Karpas-422 (cell line): ENCODE measurements at regions not wholly inside any gene's neighbourhood (a gene's known extent, or its start where the extent isn't known, plus 50 kb on each side); places are given as distances from the start of the nearest gene placed in this dataset.

Source experiments
- DNase-seq: peaks from one replicate; pipeline ENCODE4 v3.0.0-alpha.2; 2015
- H2AFZ ChIP-seq: fragments of 200-600 bp; sonication (generic); 2 replicates; pipeline ENCODE4 v1.6.1; 2014; ENCODE audit warnings: antibody characterized with exemption, low read length, mixed read lengths
- H3K27ac ChIP-seq: fragments of 200-600 bp; sonication (generic); 2 replicates; pipeline ENCODE4 v1.5.1; 2014; ENCODE audit warnings: mild to moderate bottlenecking, low read length, moderate library complexity
- H3K27me3 ChIP-seq: fragments of 200-600 bp; sonication (generic); 2 replicates; pipeline ENCODE4 v1.6.1; 2014; ENCODE audit warnings: low read length, mixed read lengths
- H3K36me3 ChIP-seq: fragments of 200-600 bp; sonication (generic); 2 replicates; pipeline ENCODE4 v1.6.1; 2014; ENCODE audit warnings: low read length, mixed read lengths; ENCODE audit not compliant: insufficient read depth
- H3K4me1 ChIP-seq: fragments of 200-600 bp; sonication (generic); 2 replicates; pipeline ENCODE4 v1.6.1; 2014; ENCODE audit warnings: mild to moderate bottlenecking, low read length, mixed read lengths
- H3K4me2 ChIP-seq: fragments of 200-600 bp; sonication (generic); 2 replicates; pipeline ENCODE4 v1.6.1; 2014; ENCODE audit warnings: low read length, low read depth, mild to moderate bottlenecking; ENCODE audit not compliant: poor library complexity, severe bottlenecking
- H3K4me3 ChIP-seq: fragments of 200-600 bp; sonication (generic); 2 replicates; pipeline ENCODE4 v1.5.1; 2014; ENCODE audit warnings: mild to moderate bottlenecking, antibody characterized with exemption, low read length, mixed read lengths
- H3K79me2 ChIP-seq: fragments of 200-600 bp; sonication (generic); 2 replicates; pipeline ENCODE4 v1.6.1; 2014; ENCODE audit warnings: mild to moderate bottlenecking, low read length, mixed read lengths
- H3K9ac ChIP-seq: fragments of 200-600 bp; sonication (generic); 2 replicates; pipeline ENCODE4 v1.6.0; 2014; ENCODE audit warnings: low read length
- H3K9me2 ChIP-seq: fragments of 200-600 bp; sonication (generic), shearing (Covaris generic); replicated peaks from 2 replicates; pipeline ENCODE4 v1.6.0; 2014; ENCODE audit warnings: mild to moderate bottlenecking, low read length, moderate library complexity; ENCODE audit not compliant: insufficient read depth
- H3K9me3 ChIP-seq: fragments of 300-700, 200-600 bp; sonication (generic); 2 replicates; pipeline ENCODE4 v1.6.1; 2014; ENCODE audit warnings: low read length, mixed read lengths
- H4K20me1 ChIP-seq: fragments of 200-600 bp; sonication (generic); 2 replicates; pipeline ENCODE4 v1.6.1; 2014; ENCODE audit warnings: mild to moderate bottlenecking, antibody characterized with exemption, low read length, low read depth; ENCODE audit not compliant: insufficient read depth

GRCh38 chr5:102596951-102597350 lies 98.2 kb upstream of the SLCO6A1 start:
- H3K4me1 ChIP-seq: peaks cover 3% of the 10 kb centered on the region; the same call in 1 of the 2 replicates
- H3K4me2 ChIP-seq: no peak overlapping the region
- no peaks in the 10 kb centered on the region for H3K36me3 ChIP-seq
- H3K79me2 ChIP-seq: no peaks in the 10 kb centered on the region
- no peak overlapping the region for H3K9ac ChIP-seq
- DNase-seq: no peak
- no peaks in the 10 kb centered on the region for H4K20me1 ChIP-seq
- no peak overlapping the region for H2AFZ ChIP-seq
- H3K27me3 ChIP-seq: no peaks in the 10 kb centered on the region
- H3K9me2 ChIP-seq: no peaks in the 10 kb centered on the region
- no peak overlapping the region for H3K27ac ChIP-seq
- H3K4me3 ChIP-seq: no peak overlapping the region
- no peaks in the 10 kb centered on the region for H3K9me3 ChIP-seq

- H3K4me2 ChIP-seq: no peak overlapping the region
- no peak for DNase-seq
Measured at GRCh38 chr5:102599289-102599688, 100.5 kb upstream of the SLCO6A1 start.

GRCh38 chr5:102600964-102601363 lies 102.2 kb upstream of the SLCO6A1 start:
- no peak for DNase-seq
- no peak overlapping the region for H2AFZ ChIP-seq
- no peak overlapping the region for H3K27ac ChIP-seq
- H3K9me3 ChIP-seq: no peaks in the 10 kb centered on the region
- no peaks in the 10 kb centered on the region for H3K9me2 ChIP-seq
- no peaks in the 10 kb centered on the region for H4K20me1 ChIP-seq
- no peaks in the 10 kb centered on the region for H3K27me3 ChIP-seq
- no peaks in the 10 kb centered on the region for H3K36me3 ChIP-seq
- no peak overlapping the region for H3K4me3 ChIP-seq
- H3K4me2 ChIP-seq: no peak overlapping the region
- no peaks in the 10 kb centered on the region for H3K79me2 ChIP-seq
- peaks cover 3% of the 10 kb centered on the region; the same call in 1 of the 2 replicates for H3K4me1 ChIP-seq
- H3K9ac ChIP-seq: no peak overlapping the region

More at GRCh38 chr5:102599289-102599688, 100.5 kb upstream of the SLCO6A1 start:
- H3K79me2 ChIP-seq: no peaks in the 10 kb centered on the region
- H3K27me3 ChIP-seq: no peaks in the 10 kb centered on the region
- no peak overlapping the region for H3K4me3 ChIP-seq
- H3K4me1 ChIP-seq: peaks cover 3% of the 10 kb centered on the region; the same call in 1 of the 2 replicates
- H3K9ac ChIP-seq: no peak overlapping the region
- no peak overlapping the region for H3K27ac ChIP-seq
- H2AFZ ChIP-seq: no peak overlapping the region
- H3K36me3 ChIP-seq: no peaks in the 10 kb centered on the region
- H3K9me2 ChIP-seq: no peaks in the 10 kb centered on the region
- no peaks in the 10 kb centered on the region for H4K20me1 ChIP-seq
- H3K9me3 ChIP-seq: no peaks in the 10 kb centered on the region

GRCh38 chr5:102603670-102604069 lies 104.9 kb upstream of the SLCO6A1 start:
- no peaks in the 10 kb centered on the region for H3K36me3 ChIP-seq
- no peaks in the 10 kb centered on the region for H4K20me1 ChIP-seq
- no peaks in the 10 kb centered on the region for H3K79me2 ChIP-seq
- DNase-seq: no peak
- H3K9ac ChIP-seq: no peak overlapping the region
- H3K27me3 ChIP-seq: no peaks in the 10 kb centered on the region
- H3K27ac ChIP-seq: no peak overlapping the region
- no peak overlapping the region for H3K4me3 ChIP-seq
- H3K9me2 ChIP-seq: no peaks in the 10 kb centered on the region
- H3K4me2 ChIP-seq: no peak overlapping the region
- no peak overlapping the region for H2AFZ ChIP-seq
- H3K4me1 ChIP-seq: peaks cover 3% of the 10 kb centered on the region; the same call in 1 of the 2 replicates
- no peaks in the 10 kb centered on the region for H3K9me3 ChIP-seq

- no peak overlapping the region for H3K4me2 ChIP-seq
- no peaks in the 10 kb centered on the region for H3K9me2 ChIP-seq
- H3K4me3 ChIP-seq: no peak overlapping the region
- H3K27me3 ChIP-seq: no peaks in the 10 kb centered on the region
- no peaks in the 10 kb centered on the region for H3K4me1 ChIP-seq
- no peak overlapping the region for H2AFZ ChIP-seq
- no peaks in the 10 kb centered on the region for H3K9me3 ChIP-seq
- no peak overlapping the region for H3K9ac ChIP-seq
- DNase-seq: no peak
- no peaks in the 10 kb centered on the region for H3K79me2 ChIP-seq
- H3K27ac ChIP-seq: no peak overlapping the region
- no peaks in the 10 kb centered on the region for H3K36me3 ChIP-seq
- H4K20me1 ChIP-seq: no peaks in the 10 kb centered on the region
Measured at GRCh38 chr5:102608414-102608813, 109.6 kb upstream of the SLCO6A1 start.

- Histone ChIP-seq H3K36me3 (no peaks in the 10 kb centered on the region), H3K9ac (no peak overlapping the region), H2AFZ (no peak overlapping the region), H3K27ac (no peak overlapping the region), H3K4me3 (no peak overlapping the region), H3K79me2 (no peaks in the 10 kb centered on the region), H3K9me2 (no peaks in the 10 kb centered on the region), H3K4me2 (no peak overlapping the region), H3K27me3 (no peaks in the 10 kb centered on the region), H3K4me1 (no peaks in the 10 kb centered on the region), H3K9me3 (no peaks in the 10 kb centered on the region), H4K20me1 (no peaks in the 10 kb centered on the region)
- DNase-seq: no peak
Measured at GRCh38 chr5:102611312-102611711, 112.5 kb upstream of the SLCO6A1 start.

- Histone ChIP-seq H4K20me1 (no peaks in the 10 kb centered on the region), H3K9me3 (no peaks in the 10 kb centered on the region), H3K4me2 (no peak overlapping the region), H2AFZ (no peak overlapping the region), H3K27ac (no peak overlapping the region), H3K9ac (no peak overlapping the region), H3K9me2 (no peaks in the 10 kb centered on the region), H3K4me1 (no peaks in the 10 kb centered on the region), H3K36me3 (no peaks in the 10 kb centered on the region), H3K79me2 (no peaks in the 10 kb centered on the region), H3K4me3 (no peak overlapping the region), H3K27me3 (no peaks in the 10 kb centered on the region)
- no peak for DNase-seq
Measured at GRCh38 chr5:102613661-102614060, 114.9 kb upstream of the SLCO6A1 start.

GRCh38 chr5:102617191-102618187 lies 118.7 kb upstream of the SLCO6A1 start:
- DNase-seq: no peak
- H3K9me2 ChIP-seq: no peaks in the 10 kb centered on the region
- no peaks in the 10 kb centered on the region for H3K9me3 ChIP-seq
- no peak overlapping the region for H3K27ac ChIP-seq
- no peak overlapping the region for H3K4me3 ChIP-seq
- H3K9ac ChIP-seq: no peak overlapping the region
- peaks cover 5% of the 10 kb centered on the region for H3K4me1 ChIP-seq
- H3K27me3 ChIP-seq: no peaks in the 10 kb centered on the region
- no peaks in the 10 kb centered on the region for H3K79me2 ChIP-seq
- H3K4me2 ChIP-seq: no peak overlapping the region
- H2AFZ ChIP-seq: no peak overlapping the region
- H3K36me3 ChIP-seq: no peaks in the 10 kb centered on the region
- H4K20me1 ChIP-seq: no peaks in the 10 kb centered on the region
